ENCODE measurements at regions not wholly inside any gene's neighbourhood (a gene's known extent, or its start where the extent isn't known, plus 50 kb on each side); places are given as distances from the start of the nearest gene placed in this dataset.

DNA sequence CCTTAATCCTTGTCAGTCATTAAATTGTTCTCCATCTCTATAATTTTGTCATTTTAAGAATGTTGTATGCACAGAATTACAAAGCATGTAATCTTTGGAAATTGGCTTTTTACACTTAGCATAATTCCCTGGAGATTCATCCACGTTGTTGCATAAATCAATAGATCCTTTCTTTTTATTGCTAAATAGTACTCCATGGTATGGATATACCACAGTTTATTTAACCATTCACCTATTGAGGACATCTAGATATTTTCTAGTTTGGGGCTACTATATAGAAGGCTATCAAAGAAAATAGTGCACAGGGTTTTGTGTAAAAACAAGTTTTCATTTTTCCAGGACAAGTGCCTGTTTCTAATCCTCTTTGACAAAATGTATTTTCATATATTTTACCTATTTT, 523.6 kb upstream of the KLF12 start:
- no peaks in the 10 kb centered on the region for H3K36me3 ChIP-seq
- H3K9me3 ChIP-seq: no peaks in the 10 kb centered on the region
- no peak for TF ChIP-seq CTCF (IDR thresholded peaks at IDR 0.05)
- TF ChIP-seq EP300 (IDR thresholded peaks at IDR 0.05): no peak
- TF ChIP-seq POLR2A (IDR thresholded peaks at IDR 0.05): no peak
- 89 to 92% (median 91%) methylated on average over 1 of the region's 1 CpG for WGBS, 3 donors
- no peak overlapping the region for H3K4me3 ChIP-seq
- intact Hi-C loops (cut with DNase I): no loop called here
- DNase-seq: no peak
- no peaks in the 10 kb centered on the region for H3K27me3 ChIP-seq
- H3K27ac ChIP-seq: no peak overlapping the region
- H3K4me1 ChIP-seq (ENCODE audit: insufficient read depth): no peaks in the 10 kb centered on the region

- Histone ChIP-seq H3K27me3 (no peaks in the 10 kb centered on the region), H3K27ac (no peak overlapping the region), H3K4me3 (no peak overlapping the region), H3K4me1 (ENCODE audit: insufficient read depth) (no peaks in the 10 kb centered on the region), H3K36me3 (no peaks in the 10 kb centered on the region), H3K9me3 (no peaks in the 10 kb centered on the region)
- WGBS, 3 donors: 56 to 73% (median 69%) methylated on average over 1 of the region's 1 CpG
- no peak for DNase-seq
- intact Hi-C loops (cut with DNase I): no loop called here
- no peak for TF ChIP-seq CTCF (IDR thresholded peaks at IDR 0.05)
- TF ChIP-seq POLR2A (IDR thresholded peaks at IDR 0.05): no peak
- no peak for TF ChIP-seq EP300 (IDR thresholded peaks at IDR 0.05)
Observed at GRCh38 chr13:74651121-74651520, 516.9 kb upstream of the KLF12 start.

GRCh38 chr13:74647991-74648390, 513.8 kb upstream of the KLF12 start:
- TF ChIP-seq EP300 (IDR thresholded peaks at IDR 0.05): no peak
- DNase-seq: no peak
- WGBS, 3 donors: 50 to 57% (median 55%) methylated on average over 2 of the region's 2 CpGs
- Histone ChIP-seq H3K27me3 (no peaks in the 10 kb centered on the region), H3K36me3 (no peaks in the 10 kb centered on the region), H3K4me1 (ENCODE audit: insufficient read depth) (no peaks in the 10 kb centered on the region), H3K4me3 (no peak overlapping the region), H3K9me3 (no peaks in the 10 kb centered on the region), H3K27ac (no peak overlapping the region)
- intact Hi-C loops (cut with DNase I): no loop called here

DNA sequence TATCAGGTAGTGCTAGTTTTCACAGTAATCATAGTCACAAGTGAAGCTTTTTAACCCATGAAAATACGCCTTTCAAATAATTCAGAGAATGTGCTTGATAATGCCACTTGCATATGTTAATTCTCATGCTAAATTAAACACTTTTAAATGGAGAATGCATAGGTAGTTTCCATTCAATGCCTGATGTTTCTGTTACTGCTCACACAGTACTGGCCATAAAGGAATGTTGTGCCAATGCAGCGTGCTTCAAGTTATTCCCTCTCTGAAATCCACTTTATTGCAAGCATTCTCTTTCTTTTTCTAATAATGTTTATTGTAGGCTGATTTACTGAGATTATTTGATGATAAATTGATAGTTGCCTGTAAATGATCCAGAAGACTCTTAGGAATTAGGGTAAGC, 513.0 kb upstream of the KLF12 start:
- no peak overlapping the region for H3K4me3 ChIP-seq
- H3K9me3 ChIP-seq: no peaks in the 10 kb centered on the region
- no peaks in the 10 kb centered on the region for H3K27me3 ChIP-seq
- no peak for TF ChIP-seq EP300 (IDR thresholded peaks at IDR 0.05)
- TF ChIP-seq CTCF (IDR thresholded peaks at IDR 0.05): no peak
- no peak for TF ChIP-seq POLR2A (IDR thresholded peaks at IDR 0.05)
- H3K27ac ChIP-seq: no peak overlapping the region
- intact Hi-C loops (cut with DNase I): no loop called here
- no peaks in the 10 kb centered on the region for H3K4me1 ChIP-seq (ENCODE audit: insufficient read depth)
- no peaks in the 10 kb centered on the region for H3K36me3 ChIP-seq
- 96 to 99% (median 96%) methylated on average over 2 of the region's 2 CpGs for WGBS, 3 donors
- DNase-seq: no peak

- Histone ChIP-seq H3K4me1 (ENCODE audit: insufficient read depth) (no peaks in the 10 kb centered on the region), H3K9me3 (no peaks in the 10 kb centered on the region), H3K4me3 (no peak overlapping the region), H3K27me3 (no peaks in the 10 kb centered on the region), H3K27ac (no peak overlapping the region), H3K36me3 (no peaks in the 10 kb centered on the region)
- WGBS, 3 donors: 53 to 61% (median 58%) methylated on average over 3 of the region's 3 CpGs
- no peak for DNase-seq
- TF ChIP-seq CTCF (IDR thresholded peaks at IDR 0.05): no peak
- TF ChIP-seq EP300 (IDR thresholded peaks at IDR 0.05): no peak
- no peak for TF ChIP-seq POLR2A (IDR thresholded peaks at IDR 0.05)
- intact Hi-C loops (cut with DNase I): no loop called here
Observed at GRCh38 chr13:74646091-74646490, 511.9 kb upstream of the KLF12 start.

Measured in ovary (tissue), 7 donors.